Ascending aorta (tissue), 2 donors: ENCODE measurements at regions not wholly inside any gene's neighbourhood (a gene's known extent, or its start where the extent isn't known, plus 50 kb on each side); places are given as distances from the start of the nearest gene placed in this dataset.
A peak's percentile ranks its signal among the peaks of the same experiment; 100 is the strongest.

Source experiments
- DNase-seq, 2 donors: peaks; one replicate each; pipeline ENCODE4 v3.0.0-alpha.2; 2019; ENCODE audit warnings: low spot score in 2 of 2
- H3K27ac ChIP-seq, 2 donors: fragments of 200-600 bp; sonication (generic); one replicate each; pipeline ENCODE4 v1.5.1; 2016 to 2017; ENCODE audit warnings: mild to moderate bottlenecking in 1 of 2
- H3K27me3 ChIP-seq: fragments of 200-600 bp; sonication (generic); one replicate; pipeline ENCODE4 v1.5.1; 2017
- H3K36me3 ChIP-seq, 2 donors: fragments of 200-600 bp; sonication (generic); one replicate each; pipeline ENCODE4 v1.5.1; 2016
- H3K4me1 ChIP-seq, 2 donors: fragments of 200-600 bp; sonication (generic); one replicate each; pipeline ENCODE4 v1.5.1; 2016 to 2017; ENCODE audit warnings: mild to moderate bottlenecking in 1 of 2
- H3K4me3 ChIP-seq, 2 donors: fragments of 200-600 bp; sonication (generic); one replicate each; pipeline ENCODE4 v1.5.1; 2016 to 2017; ENCODE audit warnings: mild to moderate bottlenecking in 1 of 2
- H3K9me3 ChIP-seq, 2 donors: fragments of 200-600 bp; sonication (generic); one replicate each; pipeline ENCODE4 v1.5.1; 2016
- CTCF ChIP-seq, 3 experiments: fragments of 200-600 bp in 2 of 3; fragments of 450-650 bp in 1 of 3; sonication (generic) in 2 of 3; IDR thresholded peaks; one replicate each; pipeline ENCODE4 v1.5.1; 2016 to 2019; ENCODE audit warnings: antibody characterized with exemption in 3 of 3, mild to moderate bottlenecking in 1 of 3, moderate library complexity in 1 of 3
- intact Hi-C: fragments of 100-400 bp; cut with DNase I; formaldehyde crosslinking; loops from one replicate; pipeline ENCODE4 v1.15.1; 2023

GRCh38 chrX:38937926-38938325, 136.7 kb downstream of the MID1IP1 start:
- H3K4me3 ChIP-seq = no peak overlapping the region
- no peaks in the 10 kb centered on the region for H3K4me1 ChIP-seq
- no peaks in the 10 kb centered on the region for H3K27me3 ChIP-seq
- no peaks in the 10 kb centered on the region for H3K36me3 ChIP-seq
- peaks cover 0 to 5% of the 10 kb centered on the region in 2 donors for H3K9me3 ChIP-seq
- intact Hi-C loops = no loop called here
- no peak for DNase-seq
- TF ChIP-seq CTCF (IDR thresholded peaks at IDR 0.05) = no peak
- H3K27ac ChIP-seq = no peak overlapping the region

GRCh38 chrX:38939067-38939466, 137.8 kb downstream of the MID1IP1 start:
- intact Hi-C loops = no loop called here
- peak in 1 of 2 donors; percentile 68 for DNase-seq
- H3K4me3 ChIP-seq = no peak overlapping the region

GRCh38 chrX:38940547-38940946, 139.3 kb downstream of the MID1IP1 start:
- Histone ChIP-seq H3K27ac (peak overlapping the region in 1 of 2 donors; percentile 48), H3K4me1 (no peaks in the 10 kb centered on the region), H3K4me3 (no peak overlapping the region), H3K36me3 (no peaks in the 10 kb centered on the region), H3K27me3 (no peaks in the 10 kb centered on the region), H3K9me3 (peaks cover 0 to 10% of the 10 kb centered on the region in 2 donors)
- no peak for TF ChIP-seq CTCF (IDR thresholded peaks at IDR 0.05)
- DNase-seq = no peak
- intact Hi-C loops = no loop called here

More at GRCh38 chrX:38939067-38939466, 137.8 kb downstream of the MID1IP1 start:
- H3K27me3 ChIP-seq = no peaks in the 10 kb centered on the region
- no peak overlapping the region for H3K27ac ChIP-seq
- H3K36me3 ChIP-seq = no peaks in the 10 kb centered on the region
- TF ChIP-seq CTCF (IDR thresholded peaks at IDR 0.05) = no peak
- H3K4me1 ChIP-seq = no peaks in the 10 kb centered on the region
- peaks cover 0 to 10% of the 10 kb centered on the region in 2 donors for H3K9me3 ChIP-seq

- Histone ChIP-seq H3K9me3 (peaks cover 0 to 10% of the 10 kb centered on the region in 2 donors), H3K36me3 (no peaks in the 10 kb centered on the region), H3K27me3 (no peaks in the 10 kb centered on the region), H3K27ac (peak overlapping the region in 1 of 2 donors; percentile 48), H3K4me1 (no peaks in the 10 kb centered on the region), H3K4me3 (no peak overlapping the region)
- TF ChIP-seq CTCF (IDR thresholded peaks at IDR 0.05) = no peak
- no peak for DNase-seq
- intact Hi-C loops = no loop called here
Observed at GRCh38 chrX:38941675-38942074, 140.4 kb downstream of the MID1IP1 start.

DNA sequence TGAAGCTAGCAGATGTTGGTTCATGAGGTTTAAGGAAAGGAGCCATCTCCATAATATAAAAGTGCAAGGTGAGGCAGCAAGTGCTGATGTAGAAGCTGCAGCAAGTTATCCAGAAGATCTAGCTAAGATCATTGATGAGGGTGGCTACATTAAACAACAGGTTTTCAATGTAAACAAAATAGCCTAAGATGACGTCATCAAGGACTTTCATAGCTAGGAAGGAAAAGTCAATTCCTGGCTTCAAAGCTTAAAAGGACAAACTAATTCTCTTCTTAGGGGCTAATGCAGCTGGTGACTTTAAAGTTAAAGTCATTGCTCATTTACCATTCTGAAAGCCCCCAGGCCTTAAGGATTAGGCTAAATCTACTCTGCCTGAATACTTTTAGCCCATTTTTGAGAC, 141.9 kb downstream of the MID1IP1 start:
- no peaks in the 10 kb centered on the region for H3K4me1 ChIP-seq
- no peaks in the 10 kb centered on the region for H3K36me3 ChIP-seq
- H3K27me3 ChIP-seq = no peaks in the 10 kb centered on the region
- H3K27ac ChIP-seq = no peak overlapping the region
- H3K9me3 ChIP-seq = peaks cover 0 to 10% of the 10 kb centered on the region in 2 donors
- DNase-seq = no peak
- no peak overlapping the region for H3K4me3 ChIP-seq
- TF ChIP-seq CTCF (IDR thresholded peaks at IDR 0.05) = no peak
- intact Hi-C loops = no loop called here

GRCh38 chrX:38948046-38948445, 146.8 kb downstream of the MID1IP1 start:
- H3K9me3 ChIP-seq = peaks cover 0 to 4% of the 10 kb centered on the region in 2 donors
- H3K27me3 ChIP-seq = no peaks in the 10 kb centered on the region
- no peaks in the 10 kb centered on the region for H3K4me1 ChIP-seq
- no peak for TF ChIP-seq CTCF (IDR thresholded peaks at IDR 0.05)
- H3K36me3 ChIP-seq = no peaks in the 10 kb centered on the region
- DNase-seq = no peak
- no peak overlapping the region for H3K27ac ChIP-seq
- intact Hi-C loops = no loop called here
- H3K4me3 ChIP-seq = no peak overlapping the region
